Parathyroid adenoma (tissue), 2 donors: ENCODE measurements at regions not wholly inside any gene's neighbourhood (a gene's known extent, or its start where the extent isn't known, plus 50 kb on each side); places are given as distances from the start of the nearest gene placed in this dataset.

Source experiments
- H2AFZ ChIP-seq: fragments of 300-600 bp; sonication (generic); one replicate; pipeline ENCODE4 v1.7.0; 2017; ENCODE audit warnings: antibody characterized with exemption, mild to moderate bottlenecking
- H3K27ac ChIP-seq: fragments of 300-600 bp; sonication (generic); one replicate; pipeline ENCODE4 v1.7.0; 2017
- H3K27me3 ChIP-seq: fragments of 300-600 bp; sonication (generic); one replicate; pipeline ENCODE4 v1.7.0; 2017; ENCODE audit warnings: low read length; ENCODE audit not compliant: control insufficient read depth, insufficient read depth
- H3K36me3 ChIP-seq: fragments of 300-600 bp; sonication (generic); one replicate; pipeline ENCODE4 v1.7.0; 2017; ENCODE audit warnings: low read length; ENCODE audit not compliant: control insufficient read depth, insufficient read depth
- H3K4me1 ChIP-seq: fragments of 300-600 bp; sonication (generic); one replicate; pipeline ENCODE4 v1.7.0; 2017; ENCODE audit warnings: control low read depth
- H3K4me2 ChIP-seq: fragments of 300-600 bp; sonication (generic); one replicate; pipeline ENCODE4 v1.7.0; 2017; ENCODE audit warnings: low read length
- H3K4me3 ChIP-seq: fragments of 300-600 bp; sonication (generic); one replicate; pipeline ENCODE4 v1.7.0; 2017; ENCODE audit warnings: low read depth, low read length
- H3K79me2 ChIP-seq: fragments of 300-600 bp; sonication (generic); one replicate; pipeline ENCODE4 v1.7.0; 2017; ENCODE audit warnings: control low read depth
- H3K9ac ChIP-seq: fragments of 300-600 bp; sonication (generic); one replicate; pipeline ENCODE4 v1.7.0; 2017; ENCODE audit warnings: mild to moderate bottlenecking
- H3K9me3 ChIP-seq: fragments of 300-600 bp; sonication (generic); one replicate; pipeline ENCODE4 v1.7.0; 2017; ENCODE audit warnings: low read length; ENCODE audit not compliant: control insufficient read depth
- TF ChIP-seq, protein P1 (sequence below): fragments of 300-600 bp; sonication (generic); IDR thresholded peaks from one replicate; pipeline ENCODE4 v1.7.0; 2017; ENCODE audit warnings: antibody characterized with exemption, mild to moderate bottlenecking
- donor health status: primary hyperparathyroidism.

DNA sequence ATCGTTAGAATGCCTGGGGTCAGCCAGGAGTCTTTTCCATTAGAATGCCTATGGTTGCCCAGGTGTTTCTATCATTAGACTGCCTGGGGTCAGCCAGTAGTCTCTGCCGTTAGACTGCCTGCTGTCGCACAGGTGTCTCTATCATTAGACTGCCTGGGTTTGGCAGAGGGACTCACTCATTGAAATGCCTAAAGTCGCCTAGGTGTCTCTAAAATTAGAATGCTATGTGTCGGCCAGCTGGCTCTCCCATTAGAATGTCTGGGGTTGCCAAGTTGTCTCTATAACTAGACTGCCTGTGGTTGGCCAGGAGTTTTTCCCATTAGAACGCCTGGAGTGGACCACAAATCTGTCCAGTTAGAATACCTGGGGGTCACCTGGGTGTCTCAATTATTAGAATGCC, 2266.5 kb downstream of the TP53TG3F start:
- H2AFZ ChIP-seq = no peak overlapping the region
- H3K9me3 ChIP-seq = no peaks in the 10 kb centered on the region
- no peak overlapping the region for H3K27ac ChIP-seq
- H3K79me2 ChIP-seq = no peaks in the 10 kb centered on the region
- no peak overlapping the region for H3K9ac ChIP-seq
- TF ChIP-seq, protein P1, sequence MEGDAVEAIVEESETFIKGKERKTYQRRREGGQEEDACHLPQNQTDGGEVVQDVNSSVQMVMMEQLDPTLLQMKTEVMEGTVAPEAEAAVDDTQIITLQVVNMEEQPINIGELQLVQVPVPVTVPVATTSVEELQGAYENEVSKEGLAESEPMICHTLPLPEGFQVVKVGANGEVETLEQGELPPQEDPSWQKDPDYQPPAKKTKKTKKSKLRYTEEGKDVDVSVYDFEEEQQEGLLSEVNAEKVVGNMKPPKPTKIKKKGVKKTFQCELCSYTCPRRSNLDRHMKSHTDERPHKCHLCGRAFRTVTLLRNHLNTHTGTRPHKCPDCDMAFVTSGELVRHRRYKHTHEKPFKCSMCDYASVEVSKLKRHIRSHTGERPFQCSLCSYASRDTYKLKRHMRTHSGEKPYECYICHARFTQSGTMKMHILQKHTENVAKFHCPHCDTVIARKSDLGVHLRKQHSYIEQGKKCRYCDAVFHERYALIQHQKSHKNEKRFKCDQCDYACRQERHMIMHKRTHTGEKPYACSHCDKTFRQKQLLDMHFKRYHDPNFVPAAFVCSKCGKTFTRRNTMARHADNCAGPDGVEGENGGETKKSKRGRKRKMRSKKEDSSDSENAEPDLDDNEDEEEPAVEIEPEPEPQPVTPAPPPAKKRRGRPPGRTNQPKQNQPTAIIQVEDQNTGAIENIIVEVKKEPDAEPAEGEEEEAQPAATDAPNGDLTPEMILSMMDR = no peak
- H3K4me3 ChIP-seq = no peak overlapping the region
- no peaks in the 10 kb centered on the region for H3K27me3 ChIP-seq
- H3K4me1 ChIP-seq = no peaks in the 10 kb centered on the region
- no peaks in the 10 kb centered on the region for H3K36me3 ChIP-seq
- H3K4me2 ChIP-seq = no peak overlapping the region

DNA sequence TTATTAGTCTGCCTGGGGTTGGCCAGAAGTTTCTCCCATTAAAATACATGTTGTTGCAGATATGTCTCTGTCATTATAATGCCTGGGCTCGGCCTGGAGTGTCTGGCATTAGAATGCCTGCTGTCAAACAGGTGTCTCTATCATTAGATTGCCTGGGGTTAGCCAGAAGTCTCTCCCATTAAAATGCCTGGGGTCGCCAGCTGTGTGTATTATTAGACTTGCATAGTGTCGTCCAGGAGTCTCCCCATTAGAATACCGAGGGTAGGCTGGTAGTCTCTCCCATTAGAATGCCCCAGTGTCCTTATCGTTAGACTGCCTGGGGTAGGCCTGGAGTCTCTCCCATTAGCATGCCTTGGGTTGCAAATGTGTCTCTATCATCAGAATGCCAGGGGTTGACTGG, 2270.8 kb downstream of the TP53TG3F start:
- Histone ChIP-seq H3K79me2 (no peaks in the 10 kb centered on the region), H3K27me3 (no peaks in the 10 kb centered on the region), H3K9ac (no peak overlapping the region), H2AFZ (no peak overlapping the region), H3K36me3 (no peaks in the 10 kb centered on the region), H3K4me2 (no peak overlapping the region), H3K27ac (no peak overlapping the region), H3K4me3 (no peak overlapping the region), H3K9me3 (no peaks in the 10 kb centered on the region), H3K4me1 (no peaks in the 10 kb centered on the region)
- TF ChIP-seq, protein P1 = no peak

DNA sequence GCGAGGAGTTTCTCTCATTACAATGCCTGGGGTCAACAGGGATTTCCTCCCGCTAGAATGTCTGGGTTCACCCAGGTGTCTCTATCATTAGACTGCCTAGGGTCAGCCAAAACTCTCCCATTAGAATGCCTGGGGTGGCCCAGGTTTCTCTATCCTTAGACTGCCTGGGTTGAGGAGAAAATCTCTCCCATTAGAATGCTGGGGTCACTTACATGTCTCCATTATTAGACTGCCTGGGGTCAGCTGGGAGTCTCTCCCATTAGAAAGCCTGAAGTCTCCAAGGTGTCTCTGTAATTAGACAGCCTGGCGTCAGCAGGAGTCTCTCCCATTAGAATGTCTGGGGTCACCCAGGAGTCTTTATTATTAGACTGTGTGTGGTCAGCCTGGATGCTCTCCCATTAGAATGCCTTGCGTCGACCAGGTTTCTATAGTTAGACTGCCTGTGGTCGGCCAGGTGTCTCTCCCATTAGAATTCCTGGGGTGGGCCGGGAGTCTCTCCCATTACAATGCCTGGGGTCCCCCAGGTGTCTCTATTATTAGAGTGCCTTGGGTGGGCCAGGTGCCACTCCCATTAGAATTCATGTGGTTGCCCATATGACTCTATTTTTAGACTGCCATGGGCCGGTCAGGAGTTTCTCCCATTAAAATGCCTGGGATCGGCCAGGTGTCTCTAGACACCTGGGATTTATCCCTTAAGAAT, 2272.1 kb downstream of the TP53TG3F start:
- H3K4me2 ChIP-seq = no peak overlapping the region
- no peaks in the 10 kb centered on the region for H3K36me3 ChIP-seq
- no peak overlapping the region for H2AFZ ChIP-seq
- no peaks in the 10 kb centered on the region for H3K79me2 ChIP-seq
- H3K4me1 ChIP-seq = no peaks in the 10 kb centered on the region
- H3K9ac ChIP-seq = no peak overlapping the region
- no peak overlapping the region for H3K27ac ChIP-seq
- H3K9me3 ChIP-seq = no peaks in the 10 kb centered on the region
- H3K27me3 ChIP-seq = no peaks in the 10 kb centered on the region
- TF ChIP-seq, protein P1 = no peak
- H3K4me3 ChIP-seq = no peak overlapping the region

DNA sequence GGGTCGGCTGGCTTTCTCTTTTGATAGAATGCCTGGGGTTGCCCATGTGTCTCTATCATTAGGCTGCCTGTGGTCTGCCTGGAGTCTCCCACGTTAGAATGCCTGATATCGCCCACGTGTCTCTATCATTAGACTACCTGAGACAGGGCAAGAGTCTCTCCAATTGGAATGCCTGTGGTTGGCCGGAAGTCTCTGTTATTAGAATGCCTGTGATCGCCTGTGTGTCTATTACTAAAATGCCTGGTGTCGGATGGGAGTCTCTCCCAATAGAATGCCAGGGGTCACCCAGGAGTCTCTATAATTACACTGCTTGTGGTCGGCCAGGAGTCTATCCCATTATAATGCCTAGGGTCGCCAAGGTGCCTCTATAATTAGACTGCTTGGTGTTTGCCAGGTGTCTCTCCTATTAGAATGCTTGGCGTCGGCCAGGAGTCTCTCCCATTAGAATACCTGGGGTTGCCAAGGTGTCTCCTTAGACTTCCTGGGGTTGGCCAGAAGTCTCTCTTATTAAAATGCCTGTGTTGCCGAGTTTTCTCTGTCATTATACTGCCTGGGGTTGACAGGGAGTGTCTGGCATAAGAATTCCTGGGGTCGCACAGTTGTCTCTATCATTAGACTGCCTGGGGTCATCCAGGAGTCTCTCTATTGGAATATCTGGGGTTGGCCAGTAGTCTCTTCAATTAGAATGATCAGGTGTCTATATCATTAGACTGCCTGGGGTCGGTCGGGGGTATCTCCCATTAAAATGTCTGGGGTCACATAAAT, 2272.8 kb downstream of the TP53TG3F start:
- no peaks in the 10 kb centered on the region for H3K4me1 ChIP-seq
- H3K4me3 ChIP-seq = no peak overlapping the region
- H3K36me3 ChIP-seq = no peaks in the 10 kb centered on the region
- no peak overlapping the region for H3K27ac ChIP-seq
- H3K9me3 ChIP-seq = no peaks in the 10 kb centered on the region
- no peaks in the 10 kb centered on the region for H3K79me2 ChIP-seq
- H2AFZ ChIP-seq = no peak overlapping the region
- H3K27me3 ChIP-seq = no peaks in the 10 kb centered on the region
- no peak overlapping the region for H3K9ac ChIP-seq
- TF ChIP-seq, protein P1 = no peak
- H3K4me2 ChIP-seq = no peak overlapping the region
